ENCODE measurements at regions not wholly inside any gene's neighbourhood (a gene's known extent, or its start where the extent isn't known, plus 50 kb on each side); places are given as distances from the start of the nearest gene placed in this dataset.

DNA sequence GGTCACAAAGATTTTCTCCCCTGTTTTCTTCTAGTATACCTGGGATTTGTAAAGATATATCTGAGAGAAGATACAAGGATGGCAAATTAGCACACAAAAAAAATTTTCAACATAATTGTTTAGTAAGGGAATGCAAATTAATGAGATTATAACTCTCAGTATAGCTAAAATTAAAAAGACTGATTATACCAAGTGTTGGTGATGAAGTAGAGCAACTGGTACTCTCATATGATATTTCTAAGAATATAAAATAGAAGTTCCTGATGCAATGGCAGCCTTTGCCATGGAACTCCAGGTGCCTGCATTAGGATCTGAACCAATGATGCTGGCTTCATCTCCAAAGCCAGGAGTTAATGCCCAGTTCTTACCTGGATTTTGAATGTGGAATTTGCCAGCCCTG is 51.4 kb upstream of the KIAA1217 start:
- no peak for TF ChIP-seq EZH2 (IDR thresholded peaks at IDR 0.05; ENCODE audit: borderline replicate concordance, control insufficient read depth, low read depth, low read length)
- TF ChIP-seq, protein P1, sequence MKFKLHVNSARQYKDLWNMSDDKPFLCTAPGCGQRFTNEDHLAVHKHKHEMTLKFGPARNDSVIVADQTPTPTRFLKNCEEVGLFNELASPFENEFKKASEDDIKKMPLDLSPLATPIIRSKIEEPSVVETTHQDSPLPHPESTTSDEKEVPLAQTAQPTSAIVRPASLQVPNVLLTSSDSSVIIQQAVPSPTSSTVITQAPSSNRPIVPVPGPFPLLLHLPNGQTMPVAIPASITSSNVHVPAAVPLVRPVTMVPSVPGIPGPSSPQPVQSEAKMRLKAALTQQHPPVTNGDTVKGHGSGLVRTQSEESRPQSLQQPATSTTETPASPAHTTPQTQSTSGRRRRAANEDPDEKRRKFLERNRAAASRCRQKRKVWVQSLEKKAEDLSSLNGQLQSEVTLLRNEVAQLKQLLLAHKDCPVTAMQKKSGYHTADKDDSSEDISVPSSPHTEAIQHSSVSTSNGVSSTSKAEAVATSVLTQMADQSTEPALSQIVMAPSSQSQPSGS (IDR thresholded peaks at IDR 0.05; ENCODE audit: low read length), result no peak
- TF ChIP-seq, protein P2, sequence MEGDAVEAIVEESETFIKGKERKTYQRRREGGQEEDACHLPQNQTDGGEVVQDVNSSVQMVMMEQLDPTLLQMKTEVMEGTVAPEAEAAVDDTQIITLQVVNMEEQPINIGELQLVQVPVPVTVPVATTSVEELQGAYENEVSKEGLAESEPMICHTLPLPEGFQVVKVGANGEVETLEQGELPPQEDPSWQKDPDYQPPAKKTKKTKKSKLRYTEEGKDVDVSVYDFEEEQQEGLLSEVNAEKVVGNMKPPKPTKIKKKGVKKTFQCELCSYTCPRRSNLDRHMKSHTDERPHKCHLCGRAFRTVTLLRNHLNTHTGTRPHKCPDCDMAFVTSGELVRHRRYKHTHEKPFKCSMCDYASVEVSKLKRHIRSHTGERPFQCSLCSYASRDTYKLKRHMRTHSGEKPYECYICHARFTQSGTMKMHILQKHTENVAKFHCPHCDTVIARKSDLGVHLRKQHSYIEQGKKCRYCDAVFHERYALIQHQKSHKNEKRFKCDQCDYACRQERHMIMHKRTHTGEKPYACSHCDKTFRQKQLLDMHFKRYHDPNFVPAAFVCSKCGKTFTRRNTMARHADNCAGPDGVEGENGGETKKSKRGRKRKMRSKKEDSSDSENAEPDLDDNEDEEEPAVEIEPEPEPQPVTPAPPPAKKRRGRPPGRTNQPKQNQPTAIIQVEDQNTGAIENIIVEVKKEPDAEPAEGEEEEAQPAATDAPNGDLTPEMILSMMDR (IDR thresholded peaks at IDR 0.05 in 2 of 3, conservative IDR thresholded peaks at IDR 0.05 in 1 of 3; ENCODE audit: control insufficient read depth in 2 of 3, extremely low read depth in 1 of 3, insufficient read depth in 1 of 3, low read depth in 3 of 3, low read length in 3 of 3), result no peak
- TF ChIP-seq, protein P3, sequence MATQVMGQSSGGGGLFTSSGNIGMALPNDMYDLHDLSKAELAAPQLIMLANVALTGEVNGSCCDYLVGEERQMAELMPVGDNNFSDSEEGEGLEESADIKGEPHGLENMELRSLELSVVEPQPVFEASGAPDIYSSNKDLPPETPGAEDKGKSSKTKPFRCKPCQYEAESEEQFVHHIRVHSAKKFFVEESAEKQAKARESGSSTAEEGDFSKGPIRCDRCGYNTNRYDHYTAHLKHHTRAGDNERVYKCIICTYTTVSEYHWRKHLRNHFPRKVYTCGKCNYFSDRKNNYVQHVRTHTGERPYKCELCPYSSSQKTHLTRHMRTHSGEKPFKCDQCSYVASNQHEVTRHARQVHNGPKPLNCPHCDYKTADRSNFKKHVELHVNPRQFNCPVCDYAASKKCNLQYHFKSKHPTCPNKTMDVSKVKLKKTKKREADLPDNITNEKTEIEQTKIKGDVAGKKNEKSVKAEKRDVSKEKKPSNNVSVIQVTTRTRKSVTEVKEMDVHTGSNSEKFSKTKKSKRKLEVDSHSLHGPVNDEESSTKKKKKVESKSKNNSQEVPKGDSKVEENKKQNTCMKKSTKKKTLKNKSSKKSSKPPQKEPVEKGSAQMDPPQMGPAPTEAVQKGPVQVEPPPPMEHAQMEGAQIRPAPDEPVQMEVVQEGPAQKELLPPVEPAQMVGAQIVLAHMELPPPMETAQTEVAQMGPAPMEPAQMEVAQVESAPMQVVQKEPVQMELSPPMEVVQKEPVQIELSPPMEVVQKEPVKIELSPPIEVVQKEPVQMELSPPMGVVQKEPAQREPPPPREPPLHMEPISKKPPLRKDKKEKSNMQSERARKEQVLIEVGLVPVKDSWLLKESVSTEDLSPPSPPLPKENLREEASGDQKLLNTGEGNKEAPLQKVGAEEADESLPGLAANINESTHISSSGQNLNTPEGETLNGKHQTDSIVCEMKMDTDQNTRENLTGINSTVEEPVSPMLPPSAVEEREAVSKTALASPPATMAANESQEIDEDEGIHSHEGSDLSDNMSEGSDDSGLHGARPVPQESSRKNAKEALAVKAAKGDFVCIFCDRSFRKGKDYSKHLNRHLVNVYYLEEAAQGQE (IDR thresholded peaks at IDR 0.05; ENCODE audit: low read depth, low read length), result no peak
- no peak for TF ChIP-seq ZNF217 (IDR thresholded peaks at IDR 0.05)
- TF ChIP-seq CEBPB (IDR thresholded peaks at IDR 0.05; ENCODE audit: borderline replicate concordance in 1 of 2, low read depth in 2 of 2, low read length in 2 of 2), result no peak
- no peak for TF ChIP-seq YY1 (IDR thresholded peaks at IDR 0.05; ENCODE audit: low read depth, low read length)
- TF ChIP-seq, protein P4, sequence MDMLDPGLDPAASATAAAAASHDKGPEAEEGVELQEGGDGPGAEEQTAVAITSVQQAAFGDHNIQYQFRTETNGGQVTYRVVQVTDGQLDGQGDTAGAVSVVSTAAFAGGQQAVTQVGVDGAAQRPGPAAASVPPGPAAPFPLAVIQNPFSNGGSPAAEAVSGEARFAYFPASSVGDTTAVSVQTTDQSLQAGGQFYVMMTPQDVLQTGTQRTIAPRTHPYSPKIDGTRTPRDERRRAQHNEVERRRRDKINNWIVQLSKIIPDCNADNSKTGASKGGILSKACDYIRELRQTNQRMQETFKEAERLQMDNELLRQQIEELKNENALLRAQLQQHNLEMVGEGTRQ (IDR thresholded peaks at IDR 0.05; ENCODE audit: borderline replicate concordance, low read depth, low read length), result no peak
- TF ChIP-seq FOXM1 (IDR thresholded peaks at IDR 0.05; ENCODE audit: low read depth, low read length), result no peak
- no peak for TF ChIP-seq SUPT20H (IDR thresholded peaks at IDR 0.05; ENCODE audit: borderline replicate concordance, control insufficient read depth, low read depth, low read length)
- TF ChIP-seq, protein P5, sequence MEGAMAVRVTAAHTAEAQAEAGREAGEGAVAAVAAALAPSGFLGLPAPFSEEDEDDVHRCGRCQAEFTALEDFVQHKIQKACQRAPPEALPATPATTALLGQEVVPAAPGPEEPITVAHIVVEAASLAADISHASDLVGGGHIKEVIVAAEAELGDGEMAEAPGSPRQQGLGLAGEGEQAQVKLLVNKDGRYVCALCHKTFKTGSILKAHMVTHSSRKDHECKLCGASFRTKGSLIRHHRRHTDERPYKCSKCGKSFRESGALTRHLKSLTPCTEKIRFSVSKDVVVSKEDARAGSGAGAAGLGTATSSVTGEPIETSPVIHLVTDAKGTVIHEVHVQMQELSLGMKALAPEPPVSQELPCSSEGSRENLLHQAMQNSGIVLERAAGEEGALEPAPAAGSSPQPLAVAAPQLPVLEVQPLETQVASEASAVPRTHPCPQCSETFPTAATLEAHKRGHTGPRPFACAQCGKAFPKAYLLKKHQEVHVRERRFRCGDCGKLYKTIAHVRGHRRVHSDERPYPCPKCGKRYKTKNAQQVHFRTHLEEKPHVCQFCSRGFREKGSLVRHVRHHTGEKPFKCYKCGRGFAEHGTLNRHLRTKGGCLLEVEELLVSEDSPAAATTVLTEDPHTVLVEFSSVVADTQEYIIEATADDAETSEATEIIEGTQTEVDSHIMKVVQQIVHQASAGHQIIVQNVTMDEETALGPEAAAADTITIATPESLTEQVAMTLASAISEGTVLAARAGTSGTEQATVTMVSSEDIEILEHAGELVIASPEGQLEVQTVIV (IDR thresholded peaks at IDR 0.05; ENCODE audit: borderline replicate concordance, partially characterized antibody), result no peak
- TF ChIP-seq, protein P6, sequence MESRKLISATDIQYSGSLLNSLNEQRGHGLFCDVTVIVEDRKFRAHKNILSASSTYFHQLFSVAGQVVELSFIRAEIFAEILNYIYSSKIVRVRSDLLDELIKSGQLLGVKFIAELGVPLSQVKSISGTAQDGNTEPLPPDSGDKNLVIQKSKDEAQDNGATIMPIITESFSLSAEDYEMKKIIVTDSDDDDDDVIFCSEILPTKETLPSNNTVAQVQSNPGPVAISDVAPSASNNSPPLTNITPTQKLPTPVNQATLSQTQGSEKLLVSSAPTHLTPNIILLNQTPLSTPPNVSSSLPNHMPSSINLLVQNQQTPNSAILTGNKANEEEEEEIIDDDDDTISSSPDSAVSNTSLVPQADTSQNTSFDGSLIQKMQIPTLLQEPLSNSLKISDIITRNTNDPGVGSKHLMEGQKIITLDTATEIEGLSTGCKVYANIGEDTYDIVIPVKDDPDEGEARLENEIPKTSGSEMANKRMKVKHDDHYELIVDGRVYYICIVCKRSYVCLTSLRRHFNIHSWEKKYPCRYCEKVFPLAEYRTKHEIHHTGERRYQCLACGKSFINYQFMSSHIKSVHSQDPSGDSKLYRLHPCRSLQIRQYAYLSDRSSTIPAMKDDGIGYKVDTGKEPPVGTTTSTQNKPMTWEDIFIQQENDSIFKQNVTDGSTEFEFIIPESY (IDR thresholded peaks at IDR 0.05), result no peak

Data from GM12878 (cell line).